Activated CD8-positive, alpha-beta T cell treated with anti-CD3 and anti-CD28 coated beads for 36 hours (primary cell): ENCODE measurements at regions not wholly inside any gene's neighbourhood (a gene's known extent, or its start where the extent isn't known, plus 50 kb on each side); places are given as distances from the start of the nearest gene placed in this dataset.
"Not testable (repeated sequence)": the region's sequence is repeated elsewhere in the genome, so short reads cannot be mapped to it uniquely, and the experiment has no call there.

Experiments used
- ATAC-seq: fragments of 200-7000 bp; cut with Tn5 transposase; one replicate; pipeline ENCODE4 v1.10.0; 2021; ENCODE audit warnings: mild to moderate bottlenecking, moderate library complexity
- CTCF ChIA-PET: fragments of 350-600 bp; sonication (Branson Sonifier 250); formaldehyde crosslinking; loops from one replicate; lab custom pipeline; 2021; ENCODE audit warnings: antibody characterized with exemption; lab: Charles Lee
- POLR2A ChIA-PET: fragments of 350-600 bp; sonication (Branson Sonifier 250); formaldehyde crosslinking; loops from one replicate; lab custom pipeline; 2021; ENCODE audit warnings: antibody characterized with exemption; lab: Charles Lee
- DNase-seq: peaks from one replicate; pipeline ENCODE4 v3.0.0-alpha.2; 2020
- H3K27ac Mint-ChIP-seq: one replicate; pipeline ENCODE4 v1.8.0; 2021; ENCODE audit warnings: mild to moderate bottlenecking, mixed read lengths
- H3K27me3 Mint-ChIP-seq: one replicate; pipeline ENCODE4 v1.8.0; 2021; ENCODE audit warnings: mixed read lengths
- H3K36me3 Mint-ChIP-seq: one replicate; pipeline ENCODE4 v1.8.0; 2021; ENCODE audit warnings: low read depth, mixed read lengths
- H3K4me1 Mint-ChIP-seq: one replicate; pipeline ENCODE4 v1.8.0; 2021; ENCODE audit warnings: low read depth, mixed read lengths
- H3K4me3 Mint-ChIP-seq: one replicate; pipeline ENCODE4 v1.8.0; 2021; ENCODE audit warnings: mild to moderate bottlenecking, moderate library complexity, mixed read lengths
- H3K9me3 Mint-ChIP-seq: one replicate; pipeline ENCODE4 v1.8.0; 2021; ENCODE audit warnings: mixed read lengths
- intact Hi-C: fragments of 100-400 bp; cut with micrococcal nuclease; formaldehyde crosslinking; loops from one replicate; pipeline ENCODE4 v1.10.0; 2022
- TF ChIP-seq, protein P1 (sequence below): fragments of 200-600 bp; IDR thresholded peaks from one replicate; pipeline ENCODE4 v1.8.0; 2022; ENCODE audit warnings: antibody characterized with exemption, mild to moderate bottlenecking

GRCh38 chr4:54999003-54999402, 126.4 kb downstream of the KDR start:
- no peak for ATAC-seq
- intact Hi-C loops = no loop called here
- POLR2A ChIA-PET = no interaction called here

DNA sequence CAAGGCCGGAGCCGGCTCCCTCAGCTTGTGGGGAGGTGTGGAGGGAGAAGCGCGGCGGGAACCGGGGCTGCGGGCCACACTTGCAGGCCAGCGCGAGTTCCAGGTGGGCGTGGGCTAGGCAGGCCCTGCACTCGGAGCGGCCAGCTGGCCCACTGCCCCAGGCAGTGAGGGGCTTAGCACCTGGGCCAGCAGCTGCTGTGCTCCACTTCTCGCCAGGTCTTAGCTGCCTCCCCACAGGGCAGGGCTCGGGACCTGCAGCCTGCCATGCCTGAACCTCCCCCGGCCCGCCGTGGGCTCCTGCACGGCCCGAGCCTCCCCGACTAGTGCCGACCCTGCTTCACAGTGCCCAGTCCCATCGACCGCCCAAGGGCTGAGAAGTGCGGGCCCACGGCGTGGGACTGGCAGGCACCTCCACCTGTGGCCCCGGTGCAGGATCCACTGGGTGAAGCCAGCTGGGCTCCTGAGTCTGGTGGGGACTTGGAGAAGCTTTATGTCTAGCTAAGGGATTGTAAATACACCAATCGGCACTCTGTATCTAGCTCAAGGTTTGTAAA, 131.8 kb downstream of the KDR start:
- DNase-seq, CTCF ChIA-PET, H3K27ac Mint-ChIP-seq, intact Hi-C loops, H3K36me3 Mint-ChIP-seq, ATAC-seq, H3K4me3 Mint-ChIP-seq, H3K27me3 Mint-ChIP-seq, H3K4me1 Mint-ChIP-seq: not testable (repeated sequence)
- POLR2A ChIA-PET = interaction anchor here (0.6 kb wide), 1 partner anchor 326 kb away, joined by 3 read pairs; no protein-coding TSS in a partner anchor
- peaks cover 10% of the 10 kb centered on the region for H3K9me3 Mint-ChIP-seq

More at GRCh38 chr4:54999003-54999402, 126.4 kb downstream of the KDR start:
- H3K4me1 Mint-ChIP-seq = no peaks in the 10 kb centered on the region
- H3K27me3 Mint-ChIP-seq = peaks cover 13% of the 10 kb centered on the region
- no peaks in the 10 kb centered on the region for H3K36me3 Mint-ChIP-seq
- no peak overlapping the region for H3K27ac Mint-ChIP-seq
- no peak for DNase-seq
- no peak overlapping the region for H3K4me3 Mint-ChIP-seq
- CTCF ChIA-PET = no interaction called here
- TF ChIP-seq, protein P1, sequence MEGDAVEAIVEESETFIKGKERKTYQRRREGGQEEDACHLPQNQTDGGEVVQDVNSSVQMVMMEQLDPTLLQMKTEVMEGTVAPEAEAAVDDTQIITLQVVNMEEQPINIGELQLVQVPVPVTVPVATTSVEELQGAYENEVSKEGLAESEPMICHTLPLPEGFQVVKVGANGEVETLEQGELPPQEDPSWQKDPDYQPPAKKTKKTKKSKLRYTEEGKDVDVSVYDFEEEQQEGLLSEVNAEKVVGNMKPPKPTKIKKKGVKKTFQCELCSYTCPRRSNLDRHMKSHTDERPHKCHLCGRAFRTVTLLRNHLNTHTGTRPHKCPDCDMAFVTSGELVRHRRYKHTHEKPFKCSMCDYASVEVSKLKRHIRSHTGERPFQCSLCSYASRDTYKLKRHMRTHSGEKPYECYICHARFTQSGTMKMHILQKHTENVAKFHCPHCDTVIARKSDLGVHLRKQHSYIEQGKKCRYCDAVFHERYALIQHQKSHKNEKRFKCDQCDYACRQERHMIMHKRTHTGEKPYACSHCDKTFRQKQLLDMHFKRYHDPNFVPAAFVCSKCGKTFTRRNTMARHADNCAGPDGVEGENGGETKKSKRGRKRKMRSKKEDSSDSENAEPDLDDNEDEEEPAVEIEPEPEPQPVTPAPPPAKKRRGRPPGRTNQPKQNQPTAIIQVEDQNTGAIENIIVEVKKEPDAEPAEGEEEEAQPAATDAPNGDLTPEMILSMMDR = no peak
- H3K9me3 Mint-ChIP-seq = no peaks in the 10 kb centered on the region

DNA sequence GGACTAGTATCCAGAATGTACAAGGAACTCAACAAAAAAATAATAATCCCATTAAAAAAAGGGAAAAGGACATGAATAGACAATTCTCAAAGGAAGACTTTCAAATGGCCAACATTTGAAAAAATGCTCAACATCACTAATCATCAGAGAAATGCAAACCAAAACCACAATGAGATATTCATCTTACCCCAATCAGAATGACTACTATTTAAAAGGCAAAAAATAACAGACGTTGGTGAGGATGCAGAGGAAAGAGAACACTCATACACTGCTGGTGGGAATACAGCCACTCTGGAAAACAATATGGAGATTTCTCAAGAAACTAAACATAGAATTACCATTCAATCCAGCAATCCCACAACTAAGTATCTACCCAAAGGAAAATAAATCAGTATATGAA, 133.1 kb downstream of the KDR start:
- intact Hi-C loops = no loop called here
- Mint-ChIP-seq H3K4me3 (no peak overlapping the region), H3K27ac (no peak overlapping the region), H3K9me3 (peaks cover 16% of the 10 kb centered on the region), H3K36me3 (peaks cover 3% of the 10 kb centered on the region), H3K27me3 (peaks cover 4% of the 10 kb centered on the region), H3K4me1 (no peaks in the 10 kb centered on the region)
- DNase-seq = no peak
- TF ChIP-seq, protein P1 = no peak
- ChIA-PET CTCF (interaction anchor here (1.9 kb wide), 1 partner anchor 20 kb away, joined by 7 read pairs; no protein-coding TSS in a partner anchor), POLR2A (no interaction called here)
- no peak for ATAC-seq

GRCh38 chr4:54988655-54989054, 136.7 kb downstream of the KDR start:
- peaks cover 3% of the 10 kb centered on the region for H3K36me3 Mint-ChIP-seq
- POLR2A ChIA-PET = no interaction called here

GRCh38 chr4:54986095-54986846, 139.1 kb downstream of the KDR start:
- H3K9me3 Mint-ChIP-seq = peaks cover 17% of the 10 kb centered on the region
- ATAC-seq = no peak
- no peak overlapping the region for H3K27ac Mint-ChIP-seq
- H3K4me1 Mint-ChIP-seq = no peaks in the 10 kb centered on the region
- H3K4me3 Mint-ChIP-seq = no peak overlapping the region
- ChIA-PET CTCF (interaction anchor here (1.0 kb wide), 1 partner anchor 28 kb away, joined by 3 read pairs; no protein-coding TSS in a partner anchor), POLR2A (no interaction called here)
- intact Hi-C loops = no loop called here
- TF ChIP-seq, protein P1 = no peak
- H3K36me3 Mint-ChIP-seq = peaks cover 3% of the 10 kb centered on the region
- H3K27me3 Mint-ChIP-seq = peaks cover 6% of the 10 kb centered on the region
- DNase-seq = no peak

More at GRCh38 chr4:54988655-54989054, 136.7 kb downstream of the KDR start:
- CTCF ChIA-PET = no interaction called here
- H3K27me3 Mint-ChIP-seq = peaks cover 6% of the 10 kb centered on the region
- no peak for DNase-seq
- intact Hi-C loops = no loop called here
- peaks cover 18% of the 10 kb centered on the region for H3K9me3 Mint-ChIP-seq
- no peak overlapping the region for H3K4me3 Mint-ChIP-seq
- ATAC-seq = no peak
- TF ChIP-seq, protein P1 = no peak
- H3K27ac Mint-ChIP-seq = no peak overlapping the region
- no peaks in the 10 kb centered on the region for H3K4me1 Mint-ChIP-seq
